ENCODE measurements at regions not wholly inside any gene's neighbourhood (a gene's known extent, or its start where the extent isn't known, plus 50 kb on each side); places are given as distances from the start of the nearest gene placed in this dataset.

DNA sequence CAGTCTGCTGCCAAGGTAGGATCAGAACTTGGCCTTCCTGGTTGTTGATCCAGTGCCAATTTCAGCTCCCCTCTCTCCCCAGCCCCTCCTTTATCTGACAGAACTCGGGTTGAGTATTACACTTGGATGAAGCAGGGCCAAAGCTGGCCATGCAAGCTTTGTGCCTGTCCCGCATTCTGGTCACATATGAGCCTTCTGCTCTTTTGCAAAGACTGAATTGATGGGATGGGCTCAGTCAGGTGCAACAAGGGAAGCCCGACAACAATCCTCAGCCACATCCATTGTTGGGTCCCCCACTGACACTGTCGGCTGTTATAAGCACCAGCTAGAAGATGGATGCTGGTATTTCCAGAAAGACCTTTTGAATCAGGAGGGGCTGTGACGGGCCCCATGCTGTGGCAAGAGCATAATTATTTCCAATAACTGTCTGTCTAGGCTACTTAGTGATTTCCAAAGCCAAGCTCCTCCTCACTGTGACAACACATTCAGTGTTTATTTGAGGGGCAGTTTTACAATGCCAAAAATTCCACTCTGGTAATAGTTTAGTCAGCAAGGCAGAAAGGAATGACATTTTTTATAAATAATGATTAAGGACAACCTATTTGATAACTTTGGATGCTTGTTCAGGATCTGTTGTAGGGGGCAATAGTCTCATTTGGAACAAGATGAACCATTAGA lies 146.8 kb upstream of the FRMD4B start:
- TF ChIP-seq CTCF (IDR thresholded peaks at IDR 0.05) (no peak), EZH2 (IDR thresholded peaks at IDR 0.05) (no peak)

Data from neural progenitor cell (in vitro differentiated cells).